ENCODE measurements at regions not wholly inside any gene's neighbourhood (a gene's known extent, or its start where the extent isn't known, plus 50 kb on each side); places are given as distances from the start of the nearest gene placed in this dataset.

GRCh38 chr2:51409920-51410319 lies 378.0 kb upstream of the NRXN1 start:
- Histone ChIP-seq H3K9me3 (peaks cover 21% of the 10 kb centered on the region), H3K4me2 (no peak overlapping the region), H3K4me1 (no peaks in the 10 kb centered on the region), H3K4me3 (no peak overlapping the region), H3K27ac (no peak overlapping the region)
- POLR2A ChIA-PET, result no interaction called here
- ATAC-seq (no peak), DNase-seq (ENCODE audit: low read depth in 1 of 2, low spot score in 1 of 2) (no peak), FAIRE-seq (no peak)
- 2% methylated on average over 1 of the region's 1 CpG for WGBS (ENCODE audit: missing lambda C conversion rate)
- CTCF ChIA-PET, result no interaction called here
- TF ChIP-seq HOXB13 (CRISPR knock-in tag; IDR thresholded peaks at IDR 0.05; ENCODE audit: low read depth) (no peak), RCOR1 (IDR thresholded peaks at IDR 0.05; ENCODE audit: low read depth, low read length) (no peak), TP53 (CRISPR knock-in tag; IDR thresholded peaks at IDR 0.05) (no peak)

DNA sequence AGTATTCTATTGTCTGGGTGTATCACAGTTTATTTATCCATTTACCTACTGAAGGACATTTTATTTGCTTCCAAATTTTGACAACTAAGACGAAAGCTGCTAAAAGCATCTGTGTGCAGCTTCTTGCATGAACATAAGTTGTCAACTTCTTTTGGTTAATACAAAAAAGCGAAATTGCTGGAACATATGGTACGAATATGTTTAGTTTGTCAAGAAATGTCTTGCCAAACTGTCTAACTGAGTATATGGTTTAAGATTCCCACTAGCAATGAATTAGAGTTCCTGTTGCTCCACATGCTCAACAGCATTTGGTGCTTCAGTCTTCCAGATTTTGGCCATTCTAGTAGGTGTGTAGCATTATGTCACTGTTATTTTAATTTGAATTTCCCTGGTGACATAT lies 372.3 kb upstream of the NRXN1 start:
- no peak overlapping the region for H3K27ac ChIP-seq
- FAIRE-seq (no peak), ATAC-seq (no peak), DNase-seq (ENCODE audit: low read depth in 1 of 2, low spot score in 1 of 2) (no peak)
- H3K9me3 ChIP-seq, result peaks cover 17% of the 10 kb centered on the region; the same call in 2 of the 3 replicates
- no peak overlapping the region for H3K4me3 ChIP-seq
- CTCF ChIA-PET, result no interaction called here
- TF ChIP-seq MAFK (IDR thresholded peaks at IDR 0.05; ENCODE audit: partially characterized antibody) (no peak), ELK1 (IDR thresholded peaks at IDR 0.05; ENCODE audit: low read depth, low read length) (no peak), PBX3 (IDR thresholded peaks at IDR 0.05) (no peak), E2F6 (IDR thresholded peaks at IDR 0.05; ENCODE audit: borderline replicate concordance, low read depth) (no peak), CEBPB (IDR thresholded peaks at IDR 0.05) (no peak), CBX8 (IDR thresholded peaks at IDR 0.05) (no peak), POLR2A (IDR thresholded peaks at IDR 0.05; ENCODE audit: low read length) (no peak), ESRRA (IDR thresholded peaks at IDR 0.05; ENCODE audit: borderline replicate concordance, low read length) (no peak), RFX5 (IDR thresholded peaks at IDR 0.05) (no peak), ZC3H11A (IDR thresholded peaks at IDR 0.05) (no peak), USF2 (IDR thresholded peaks at IDR 0.05) (no peak), RAD21 (conservative IDR thresholded peaks at IDR 0.05 in 1 of 2, IDR thresholded peaks at IDR 0.05 in 1 of 2) (no peak)
- TF ChIP-seq, protein P1, sequence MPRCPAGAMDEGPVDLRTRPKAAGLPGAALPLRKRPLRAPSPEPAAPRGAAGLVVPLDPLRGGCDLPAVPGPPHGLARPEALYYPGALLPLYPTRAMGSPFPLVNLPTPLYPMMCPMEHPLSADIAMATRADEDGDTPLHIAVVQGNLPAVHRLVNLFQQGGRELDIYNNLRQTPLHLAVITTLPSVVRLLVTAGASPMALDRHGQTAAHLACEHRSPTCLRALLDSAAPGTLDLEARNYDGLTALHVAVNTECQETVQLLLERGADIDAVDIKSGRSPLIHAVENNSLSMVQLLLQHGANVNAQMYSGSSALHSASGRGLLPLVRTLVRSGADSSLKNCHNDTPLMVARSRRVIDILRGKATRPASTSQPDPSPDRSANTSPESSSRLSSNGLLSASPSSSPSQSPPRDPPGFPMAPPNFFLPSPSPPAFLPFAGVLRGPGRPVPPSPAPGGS (IDR thresholded peaks at IDR 0.05), result no peak
- no peaks in the 10 kb centered on the region for H3K4me1 ChIP-seq
- POLR2A ChIA-PET, result no interaction called here
- H3K4me2 ChIP-seq, result no peak overlapping the region
- WGBS (ENCODE audit: missing lambda C conversion rate), result 13% methylated on average over 3 of the region's 3 CpGs

DNA sequence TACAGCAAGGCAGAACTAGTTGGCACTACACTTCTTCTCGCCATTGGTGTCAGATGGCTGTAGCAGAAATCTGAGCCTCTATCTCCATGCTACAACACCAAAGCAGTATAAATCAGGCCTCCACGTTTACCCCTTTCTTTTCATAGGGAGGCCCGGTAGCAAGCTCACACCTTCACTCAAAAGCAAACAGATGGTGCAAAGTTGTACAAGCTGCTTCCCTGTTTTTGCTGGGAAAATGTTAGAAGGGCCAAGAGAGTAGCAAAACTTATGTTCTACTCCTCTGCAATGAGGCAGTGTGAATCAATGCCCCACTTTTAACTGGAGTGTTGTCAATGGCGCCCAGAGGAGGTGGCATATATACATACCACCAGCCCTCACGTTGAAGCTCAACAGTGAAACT lies 369.6 kb upstream of the NRXN1 start:
- CTCF ChIA-PET, result interaction anchor here (0.6 kb wide), 1 partner anchor 1345 kb away, joined by 3 read pairs; no protein-coding TSS in a partner anchor
- H3K9me3 ChIP-seq, result peaks cover 9% of the 10 kb centered on the region; the same call in 1 of the 3 replicates
- H3K4me3 ChIP-seq, result no peak overlapping the region
- no peak for DNase-seq (ENCODE audit: low read depth in 1 of 2, low spot score in 1 of 2)
- POLR2A ChIA-PET, result no interaction called here
- no peak overlapping the region for H3K27ac ChIP-seq
- H3K4me2 ChIP-seq, result no peak overlapping the region
- no peaks in the 10 kb centered on the region for H3K4me1 ChIP-seq
- TF ChIP-seq RAD21 (conservative IDR thresholded peaks at IDR 0.05 in 1 of 2, IDR thresholded peaks at IDR 0.05 in 1 of 2) (no peak), ATOH8 (CRISPR knock-in tag; IDR thresholded peaks at IDR 0.05; ENCODE audit: low read depth) (no peak), ZSCAN20 (CRISPR knock-in tag; IDR thresholded peaks at IDR 0.05) (no peak)
- WGBS (ENCODE audit: missing lambda C conversion rate), result 22% methylated on average over 5 of the region's 5 CpGs
- ATAC-seq, result no peak
- no peak for FAIRE-seq

All from A549 (cell line).